Upper lobe of left lung (tissue), 4 donors: ENCODE measurements at regions not wholly inside any gene's neighbourhood (a gene's known extent, or its start where the extent isn't known, plus 50 kb on each side); places are given as distances from the start of the nearest gene placed in this dataset.

Experiments
- CTCF ChIP-seq, 6 experiments: fragments of 450-650 bp in 4 of 6; fragments of 200-600 bp in 2 of 6; sonication (generic) in 2 of 6; IDR thresholded peaks; one replicate each; pipeline ENCODE4 v1.5.1; 2016 to 2019; ENCODE audit warnings: antibody characterized with exemption in 6 of 6
- POLR2A ChIP-seq, 4 donors: fragments of 450-650 bp; IDR thresholded peaks; one replicate each; pipeline ENCODE4 v1.5.1; 2016 to 2017; ENCODE audit warnings: antibody characterized with exemption in 4 of 4, mild to moderate bottlenecking in 2 of 4
- POLR2AphosphoS5 ChIP-seq, 2 donors: sonication (generic); formaldehyde crosslinking; IDR thresholded peaks; one replicate each; pipeline ENCODE4 v1.5.1; 2017; ENCODE audit warnings: antibody characterized with exemption in 2 of 2

- TF ChIP-seq CTCF (IDR thresholded peaks at IDR 0.05) (no peak), POLR2A (IDR thresholded peaks at IDR 0.05) (no peak), POLR2AphosphoS5 (IDR thresholded peaks at IDR 0.05) (no peak)
Observed at GRCh38 chr16:80080287-80080851, 460.4 kb upstream of the DYNLRB2 start.
